NT2/D1 (cell line): ENCODE measurements at regions not wholly inside any gene's neighbourhood (a gene's known extent, or its start where the extent isn't known, plus 50 kb on each side); places are given as distances from the start of the nearest gene placed in this dataset.

Source experiments
- SUZ12 ChIP-seq: IDR thresholded peaks from 2 replicates; pipeline ENCODE4 v1.6.1; 2011; ENCODE audit not compliant: insufficient read length, insufficient read depth; ENCODE audit errors: extremely low read depth
- YY1 ChIP-seq: IDR thresholded peaks from 2 replicates; pipeline ENCODE4 v1.6.1; 2011; ENCODE audit not compliant: insufficient read length, insufficient read depth
- ZNF274 ChIP-seq: IDR thresholded peaks from 2 replicates; pipeline ENCODE4 v1.6.1; 2011; ENCODE audit warnings: mild to moderate bottlenecking, low read depth, low read length

DNA sequence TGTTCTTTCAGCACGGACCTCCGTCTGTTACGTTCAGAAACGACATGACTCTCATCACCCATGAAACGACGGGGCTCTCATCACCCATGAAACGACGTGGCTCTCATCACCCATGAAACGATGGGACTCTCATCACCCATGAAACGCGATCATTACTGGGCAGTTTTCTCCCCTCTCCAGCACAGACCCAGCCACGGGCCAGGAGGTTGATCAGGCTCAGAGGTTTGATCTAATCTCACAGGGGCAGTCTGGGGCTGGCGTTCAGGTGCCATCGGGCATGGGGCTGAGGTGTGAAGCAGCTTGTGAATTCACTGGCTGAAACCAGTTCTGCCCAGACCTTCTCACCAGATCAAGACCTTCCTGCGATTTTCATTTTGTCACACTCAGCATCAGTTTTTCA, 296.4 kb downstream of the NDUFA10 start:
- no peak for TF ChIP-seq YY1
- TF ChIP-seq ZNF274, result no peak
- TF ChIP-seq SUZ12, result no peak
